Caco-2 (cell line): ENCODE measurements at regions not wholly inside any gene's neighbourhood (a gene's known extent, or its start where the extent isn't known, plus 50 kb on each side); places are given as distances from the start of the nearest gene placed in this dataset.
"Not testable (repeated sequence)": the region's sequence is repeated elsewhere in the genome, so short reads cannot be mapped to it uniquely, and the experiment has no call there.

Experiments
- BruUV-seq: library from RNA; stranded (reverse); fragments of 400-500 nt; replicated peaks from 2 replicates; lab custom pipeline; 2021; lab: Mats Ljungman, UMichigan
- CTCF ChIA-PET: fragments of 300-600 bp; sonication (Branson Sonifier 250); formaldehyde crosslinking; loops from one replicate; lab custom pipeline; 2022; ENCODE audit warnings: antibody characterized with exemption; lab: Charles Lee
- POLR2A ChIA-PET: fragments of 300-600 bp; sonication (Branson Sonifier 250); formaldehyde crosslinking; loops from one replicate; lab custom pipeline; 2022; ENCODE audit warnings: antibody characterized with exemption; lab: Charles Lee
- DNase-seq, 2 experiments: peaks; one replicate each; pipeline versions ENCODE4 v3.0.0 to v3.0.0-alpha.2; 2020 to 2022
- H3K27me3 ChIP-seq: replicated peaks from 2 replicates; pipeline ENCODE4 v1.6.0; 2011; ENCODE audit warnings: low read length; ENCODE audit not compliant: control insufficient read depth, insufficient read depth
- H3K36me3 ChIP-seq: 2 replicates; pipeline ENCODE4 v1.5.1; 2011; ENCODE audit warnings: low read length; ENCODE audit not compliant: control insufficient read depth, insufficient read depth
- H3K4me1 ChIP-seq: fragments of 250-450 bp; sonication (Bioruptor Pico); 2 replicates; pipeline ENCODE4 v1.5.1; 2020; ENCODE audit warnings: mild to moderate bottlenecking
- H3K4me3 ChIP-seq: 2 replicates; pipeline ENCODE4 v1.5.1; 2011; ENCODE audit warnings: low read depth, mild to moderate bottlenecking, control low read depth, low read length
- H3K9me3 ChIP-seq: fragments of 250-450 bp; sonication (Bioruptor Pico); 2 replicates; pipeline ENCODE4 v1.5.1; 2020; ENCODE audit warnings: mild to moderate bottlenecking, moderate library complexity
- H3K27ac Mint-ChIP-seq: one replicate; pipeline ENCODE4 v1.8.0; 2022; ENCODE audit warnings: mixed read lengths; ENCODE audit not compliant: unreplicated experiment
- H3K27me3 Mint-ChIP-seq: one replicate; pipeline ENCODE4 v1.8.0; 2022; ENCODE audit warnings: mixed read lengths; ENCODE audit not compliant: insufficient read depth, unreplicated experiment
- H3K36me3 Mint-ChIP-seq: one replicate; pipeline ENCODE4 v1.8.0; 2022; ENCODE audit warnings: mild to moderate bottlenecking, mixed read lengths; ENCODE audit not compliant: insufficient read depth, unreplicated experiment
- H3K4me1 Mint-ChIP-seq: one replicate; pipeline ENCODE4 v1.8.0; 2022; ENCODE audit warnings: low read depth, mixed read lengths; ENCODE audit not compliant: unreplicated experiment
- H3K4me3 Mint-ChIP-seq: one replicate; pipeline ENCODE4 v1.8.0; 2022; ENCODE audit warnings: mild to moderate bottlenecking, moderate library complexity, mixed read lengths; ENCODE audit not compliant: unreplicated experiment
- H3K9me3 Mint-ChIP-seq: one replicate; pipeline ENCODE4 v1.8.0; 2022; ENCODE audit warnings: mixed read lengths; ENCODE audit not compliant: unreplicated experiment
- CTCF ChIP-seq, 2 experiments: fragments of 200-600 bp in 1 of 2; IDR thresholded peaks; 1 replicate in 1 of 2; 2 replicates in 1 of 2; pipeline versions ENCODE4 v1.5.1 to v1.8.0; 2011 to 2022; ENCODE audit warnings: antibody characterized with exemption in 1 of 2, control low read depth in 1 of 2, inconsistent platforms in 1 of 2, low read depth in 1 of 2, low read length in 1 of 2, mild to moderate bottlenecking in 1 of 2, moderate library complexity in 1 of 2; ENCODE audit not compliant: insufficient read depth in 1 of 2, severe bottlenecking in 1 of 2, unreplicated experiment in 1 of 2
- intact Hi-C: fragments of 100-400 bp; cut with micrococcal nuclease; formaldehyde crosslinking; loops from one replicate; pipeline ENCODE4 v1.10.0; 2022; ENCODE audit not compliant: unreplicated experiment

GRCh38 chr3:98691897-98692296 lies 71.2 kb upstream of the ST3GAL6 start:
- Mint-ChIP-seq H3K9me3 (peaks cover 5% of the 10 kb centered on the region), H3K4me3 (no peak overlapping the region), H3K27ac (no peak overlapping the region), H3K36me3 (no peaks in the 10 kb centered on the region), H3K4me1 (no peaks in the 10 kb centered on the region), H3K27me3 (no peaks in the 10 kb centered on the region)
- no peaks in the 10 kb centered on the region for H3K9me3 ChIP-seq
- H3K4me3 ChIP-seq = no peak overlapping the region
- no TSS peak for BruUV-seq
- DNase-seq = no peak
- CTCF ChIA-PET = no interaction called here
- intact Hi-C loops = no loop called here
- H3K4me1 ChIP-seq = no peaks in the 10 kb centered on the region
- POLR2A ChIA-PET = no interaction called here
- TF ChIP-seq CTCF (IDR thresholded peaks at IDR 0.05; ENCODE audit: insufficient read depth in 1 of 2, low read depth in 1 of 2, low read length in 1 of 2, severe bottlenecking in 1 of 2, unreplicated experiment in 1 of 2) = no peak
- no peaks in the 10 kb centered on the region for H3K36me3 ChIP-seq
- H3K27me3 ChIP-seq = no peaks in the 10 kb centered on the region

- no peak for TF ChIP-seq CTCF (IDR thresholded peaks at IDR 0.05; ENCODE audit: insufficient read depth in 1 of 2, low read depth in 1 of 2, low read length in 1 of 2, severe bottlenecking in 1 of 2, unreplicated experiment in 1 of 2)
- intact Hi-C loops = no loop called here
- no peak overlapping the region for H3K4me3 Mint-ChIP-seq
- DNase-seq = no peak
- Histone ChIP-seq H3K9me3 (no peaks in the 10 kb centered on the region), H3K27me3 (no peaks in the 10 kb centered on the region), H3K4me3 (no peak overlapping the region), H3K4me1 (no peaks in the 10 kb centered on the region), H3K36me3 (no peaks in the 10 kb centered on the region)
- BruUV-seq = no TSS peak
- H3K9me3 Mint-ChIP-seq = no peaks in the 10 kb centered on the region
- ChIA-PET CTCF (no interaction called here), POLR2A (no interaction called here)
- no peak overlapping the region for H3K27ac Mint-ChIP-seq
- H3K27me3 Mint-ChIP-seq = no peaks in the 10 kb centered on the region
- H3K4me1 Mint-ChIP-seq = no peaks in the 10 kb centered on the region
- no peaks in the 10 kb centered on the region for H3K36me3 Mint-ChIP-seq
These were observed 70.2 kb upstream of the ST3GAL6 start for GRCh38 chr3:98692787-98693473.

GRCh38 chr3:98695796-98696195 lies 67.3 kb upstream of the ST3GAL6 start:
- no peak for TF ChIP-seq CTCF (IDR thresholded peaks at IDR 0.05; ENCODE audit: insufficient read depth in 1 of 2, low read depth in 1 of 2, low read length in 1 of 2, severe bottlenecking in 1 of 2, unreplicated experiment in 1 of 2)
- ChIA-PET POLR2A (no interaction called here), CTCF (no interaction called here)
- no TSS peak for BruUV-seq
- Histone ChIP-seq H3K27me3 (no peaks in the 10 kb centered on the region), H3K4me1 (peaks cover 2% of the 10 kb centered on the region; the same call in 1 of the 2 replicates), H3K4me3 (no peak overlapping the region), H3K36me3 (no peaks in the 10 kb centered on the region), H3K9me3 (no peaks in the 10 kb centered on the region)
- H3K36me3 Mint-ChIP-seq = no peaks in the 10 kb centered on the region
- DNase-seq = no peak
- intact Hi-C loops = no loop called here
- H3K27ac Mint-ChIP-seq = no peak overlapping the region
- no peak overlapping the region for H3K4me3 Mint-ChIP-seq
- peaks cover 5% of the 10 kb centered on the region for H3K4me1 Mint-ChIP-seq
- no peaks in the 10 kb centered on the region for H3K9me3 Mint-ChIP-seq
- H3K27me3 Mint-ChIP-seq = no peaks in the 10 kb centered on the region

GRCh38 chr3:98696296-98696695 lies 66.8 kb upstream of the ST3GAL6 start:
- H3K4me1 Mint-ChIP-seq, CTCF ChIA-PET, H3K4me1 ChIP-seq, H3K36me3 Mint-ChIP-seq, H3K27me3 Mint-ChIP-seq, POLR2A ChIA-PET, intact Hi-C loops, H3K9me3 ChIP-seq, H3K4me3 Mint-ChIP-seq, BruUV-seq, DNase-seq, H3K9me3 Mint-ChIP-seq, H3K27me3 ChIP-seq, H3K36me3 ChIP-seq, H3K4me3 ChIP-seq, H3K27ac Mint-ChIP-seq: not testable (repeated sequence)
